ENCODE measurements at regions not wholly inside any gene's neighbourhood (a gene's known extent, or its start where the extent isn't known, plus 50 kb on each side); places are given as distances from the start of the nearest gene placed in this dataset.

- DNase-seq (ENCODE audit: low read depth), result no peak
Observed at GRCh38 chr4:161225327-161225726, 938.5 kb downstream of the FSTL5 start.

- no peak for DNase-seq (ENCODE audit: low read depth)
Observed at GRCh38 chr4:161222889-161223288, 940.9 kb downstream of the FSTL5 start.

- DNase-seq (ENCODE audit: low read depth), result no peak
Observed at GRCh38 chr4:161208564-161208963, 955.2 kb downstream of the FSTL5 start.

GRCh38 chr4:161206528-161207080 is 957.2 kb downstream of the FSTL5 start:
- no peak for DNase-seq (ENCODE audit: low read depth)

- DNase-seq (ENCODE audit: low read depth), result no peak
Observed at GRCh38 chr4:161203865-161204264, 959.9 kb downstream of the FSTL5 start.

- no peak for DNase-seq (ENCODE audit: low read depth)
Observed at GRCh38 chr4:161197912-161198311, 965.9 kb downstream of the FSTL5 start.

GRCh38 chr4:161197474-161197873 is 966.3 kb downstream of the FSTL5 start:
- DNase-seq (ENCODE audit: low read depth), result no peak

GRCh38 chr4:161189286-161190134 is 974.3 kb downstream of the FSTL5 start:
- no peak for DNase-seq (ENCODE audit: low read depth)

GRCh38 chr4:161188578-161188977 is 975.2 kb downstream of the FSTL5 start:
- DNase-seq (ENCODE audit: low read depth), result no peak

- no peak for DNase-seq (ENCODE audit: low read depth)
Observed at GRCh38 chr4:161187569-161187968, 976.2 kb downstream of the FSTL5 start.

GRCh38 chr4:161186750-161187149 is 977.0 kb downstream of the FSTL5 start:
- DNase-seq (ENCODE audit: low read depth), result no peak

- no peak for DNase-seq (ENCODE audit: low read depth)
Observed at GRCh38 chr4:161186012-161186411, 977.8 kb downstream of the FSTL5 start.

- DNase-seq (ENCODE audit: low read depth), result no peak
Observed at GRCh38 chr4:161183729-161184128, 980.1 kb downstream of the FSTL5 start.

GRCh38 chr4:161182913-161183312 is 980.9 kb downstream of the FSTL5 start:
- no peak for DNase-seq (ENCODE audit: low read depth)

GRCh38 chr4:161178310-161178709 is 985.5 kb downstream of the FSTL5 start:
- DNase-seq (ENCODE audit: low read depth), result no peak

GRCh38 chr4:161172396-161173026 is 991.3 kb downstream of the FSTL5 start:
- DNase-seq (ENCODE audit: low read depth), result no peak

GRCh38 chr4:161167539-161167938 is 996.3 kb downstream of the FSTL5 start:
- DNase-seq (ENCODE audit: low read depth), result no peak

GRCh38 chr4:161160718-161161117 is 1003.1 kb downstream of the FSTL5 start:
- DNase-seq (ENCODE audit: low read depth), result no peak

- no peak for DNase-seq (ENCODE audit: low read depth)
Observed at GRCh38 chr4:161148051-161148450, 1015.7 kb downstream of the FSTL5 start.

GRCh38 chr4:161143375-161143774 is 1020.4 kb downstream of the FSTL5 start:
- no peak for DNase-seq (ENCODE audit: low read depth)

GRCh38 chr4:161134795-161135194 is 1029.0 kb downstream of the FSTL5 start:
- DNase-seq (ENCODE audit: low read depth), result no peak

- DNase-seq (ENCODE audit: low read depth), result no peak
Observed at GRCh38 chr4:161133586-161134276, 1030.1 kb downstream of the FSTL5 start.

Data from CMK (cell line).